ENCODE measurements at regions not wholly inside any gene's neighbourhood (a gene's known extent, or its start where the extent isn't known, plus 50 kb on each side); places are given as distances from the start of the nearest gene placed in this dataset.
A peak's percentile ranks its signal among the peaks of the same experiment; 100 is the strongest.

- TF ChIP-seq ZNF664 (tag by site-specific recombination; IDR thresholded peaks at IDR 0.05): no peak
- no peak for TF ChIP-seq FEZF1 (tag by site-specific recombination; IDR thresholded peaks at IDR 0.05)
- TF ChIP-seq ZNF621 (tag by site-specific recombination; IDR thresholded peaks at IDR 0.05): no peak
- TF ChIP-seq ZSCAN30 (tag by site-specific recombination; IDR thresholded peaks at IDR 0.05): no peak
- no peak for TF ChIP-seq ZNF510 (tag by site-specific recombination; IDR thresholded peaks at IDR 0.05; ENCODE audit: insufficient replicate concordance)
- no peak for TF ChIP-seq ZFP37 (tag by site-specific recombination; IDR thresholded peaks at IDR 0.05)
- TF ChIP-seq WT1 (tag by site-specific recombination; IDR thresholded peaks at IDR 0.05): 0 out of 2 replicates have a peak, but pooled peaks have one; percentile 21
- TF ChIP-seq ZNF239 (tag by site-specific recombination; IDR thresholded peaks at IDR 0.05): no peak
- TF ChIP-seq ZXDB (tag by site-specific recombination; IDR thresholded peaks at IDR 0.05): peak; percentile 48; the same call in 1 of the 2 replicates
- no peak for TF ChIP-seq ZNF24 (tag by site-specific recombination; IDR thresholded peaks at IDR 0.05)
These were observed 397.7 kb upstream of the PRICKLE1 start (continued) for GRCh38 chr12:42987216-42987650.

GRCh38 chr12:42985506-42985905, 396.0 kb upstream of the PRICKLE1 start:
- ChIA-PET CTCF (no interaction called here), POLR2A (no interaction called here)
- no peak for TF ChIP-seq ZNF366 (tag by site-specific recombination; conservative IDR thresholded peaks at IDR 0.05)
- TF ChIP-seq ZNF133 (tag by site-specific recombination; IDR thresholded peaks at IDR 0.05): no peak
- TF ChIP-seq RBAK (tag by site-specific recombination; IDR thresholded peaks at IDR 0.05): no peak
- no peak for TF ChIP-seq ZNF596 (tag by site-specific recombination; IDR thresholded peaks at IDR 0.05)
- no peak for TF ChIP-seq ZNF433 (tag by site-specific recombination; IDR thresholded peaks at IDR 0.05; ENCODE audit: low read depth)
- TF ChIP-seq ZBTB10 (tag by site-specific recombination; IDR thresholded peaks at IDR 0.05): no peak
- TF ChIP-seq IKZF3 (tag by site-specific recombination; IDR thresholded peaks at IDR 0.05): no peak
- no peak for TF ChIP-seq ZNF558 (tag by site-specific recombination; IDR thresholded peaks at IDR 0.05)
- no peak for TF ChIP-seq ZNF140 (tag by site-specific recombination; IDR thresholded peaks at IDR 0.05)
- no peak for TF ChIP-seq ZNF148 (tag by site-specific recombination; IDR thresholded peaks at IDR 0.05; ENCODE audit: borderline replicate concordance)
- no peak for TF ChIP-seq ZBTB1 (tag by site-specific recombination; IDR thresholded peaks at IDR 0.05)
- TF ChIP-seq ZNF311 (tag by site-specific recombination; IDR thresholded peaks at IDR 0.05; ENCODE audit: borderline replicate concordance): no peak
- Histone ChIP-seq H3K4me1 (ENCODE audit: control insufficient read depth, insufficient read depth, low read length) (peaks cover 8% of the 10 kb centered on the region; the same call in 1 of the 2 replicates), H3K9me3 (ENCODE audit: control insufficient read depth, insufficient read depth, low read depth, low read length) (no peaks in the 10 kb centered on the region), H3K36me3 (ENCODE audit: control insufficient read depth in 2 of 2, insufficient read depth in 1 of 2, low read length in 2 of 2) (no peaks in the 10 kb centered on the region), H3K4me3 (ENCODE audit: low read depth, low read length) (no peak overlapping the region), H3K27ac (ENCODE audit: extremely low read depth, low read depth, low read length) (no peak overlapping the region)
